Mucosa of rectum (tissue), 2 donors: ENCODE measurements at regions not wholly inside any gene's neighbourhood (a gene's known extent, or its start where the extent isn't known, plus 50 kb on each side); places are given as distances from the start of the nearest gene placed in this dataset.
A peak's percentile ranks its signal among the peaks of the same experiment; 100 is the strongest.

Experiments
- H3K27ac ChIP-seq, 2 donors: one replicate each; pipeline ENCODE4 v1.7.0; 2013; ENCODE audit warnings: inconsistent platforms in 2 of 2, low read depth in 2 of 2, low read length in 2 of 2
- H3K27me3 ChIP-seq, 2 donors: one replicate each; pipeline ENCODE4 v1.7.0; 2013; ENCODE audit warnings: low read length in 2 of 2; ENCODE audit not compliant: control insufficient read depth in 2 of 2, insufficient read depth in 2 of 2
- H3K36me3 ChIP-seq, 2 donors: one replicate each; pipeline ENCODE4 v1.7.0; 2013; ENCODE audit warnings: low read length in 2 of 2; ENCODE audit not compliant: control insufficient read depth in 2 of 2, insufficient read depth in 2 of 2
- H3K4me1 ChIP-seq, 2 donors: one replicate each; pipeline ENCODE4 v1.7.0; 2013; ENCODE audit warnings: low read length in 2 of 2, mild to moderate bottlenecking in 1 of 2; ENCODE audit not compliant: control insufficient read depth in 2 of 2, insufficient read depth in 2 of 2
- H3K4me3 ChIP-seq, 2 donors: one replicate each; pipeline ENCODE4 v1.7.0; 2013; ENCODE audit warnings: low read length in 2 of 2
- H3K9ac ChIP-seq, 2 donors: one replicate each; pipeline ENCODE4 v1.7.0; 2013; ENCODE audit warnings: low read length in 2 of 2, low read depth in 1 of 2, mild to moderate bottlenecking in 1 of 2
- H3K9me3 ChIP-seq, 2 donors: one replicate each; pipeline ENCODE4 v1.7.0; 2013; ENCODE audit warnings: low read length in 2 of 2; ENCODE audit not compliant: control insufficient read depth in 2 of 2
- donor health status: healthy.
- donor health status: Normal muscosa, but diverticular disease.

DNA sequence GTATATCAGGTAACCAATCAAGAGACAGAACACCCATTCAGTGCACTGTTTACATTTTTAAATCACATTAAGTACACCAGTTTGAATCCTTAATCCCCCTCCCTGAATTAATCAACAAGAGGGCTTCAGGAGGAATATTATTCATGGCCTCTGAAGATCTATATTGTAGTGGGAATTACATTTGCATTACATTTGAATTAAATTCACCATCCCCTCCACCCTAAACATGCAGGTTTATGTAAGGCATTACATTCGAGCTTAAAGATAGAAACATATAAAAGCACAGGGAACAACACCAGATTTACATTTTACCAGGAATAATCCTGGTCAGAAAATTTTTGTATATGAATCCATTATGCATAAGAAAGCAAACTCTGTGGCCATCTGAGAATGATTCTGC, 197.8 kb upstream of the KITLG start:
- H3K27ac ChIP-seq: no peak overlapping the region
- no peaks in the 10 kb centered on the region for H3K9me3 ChIP-seq
- H3K9ac ChIP-seq: no peak overlapping the region
- no peaks in the 10 kb centered on the region for H3K27me3 ChIP-seq
- H3K36me3 ChIP-seq: no peaks in the 10 kb centered on the region
- peaks cover 0 to 10% of the 10 kb centered on the region in 2 donors for H3K4me1 ChIP-seq
- H3K4me3 ChIP-seq: no peak overlapping the region

DNA sequence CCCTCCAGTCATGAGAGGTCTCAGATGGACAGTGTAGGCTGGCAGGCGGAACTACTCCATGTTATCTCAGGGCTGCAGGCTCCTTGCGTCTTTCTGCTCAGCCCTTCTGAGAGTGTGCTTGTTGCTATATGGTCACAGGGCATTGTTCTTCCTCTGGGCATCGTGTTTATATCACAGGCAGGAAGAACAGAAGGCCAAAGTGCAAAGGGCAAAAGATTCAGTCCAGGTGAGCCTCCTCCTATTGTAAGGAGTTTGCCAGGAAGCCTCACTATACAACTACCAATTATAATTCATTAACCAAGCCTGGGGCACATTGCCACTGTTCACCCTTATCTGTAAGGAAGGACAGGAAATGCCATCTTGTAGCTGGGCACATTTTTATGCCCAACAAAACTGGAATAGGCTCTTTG, 195.5 kb upstream of the KITLG start:
- no peaks in the 10 kb centered on the region for H3K36me3 ChIP-seq
- peak overlapping the region in 1 of 2 donors; percentile 22 for H3K4me3 ChIP-seq
- H3K27me3 ChIP-seq: no peaks in the 10 kb centered on the region
- peaks cover 0 to 10% of the 10 kb centered on the region in 2 donors for H3K4me1 ChIP-seq
- H3K9me3 ChIP-seq: no peaks in the 10 kb centered on the region
- peak overlapping the region in 1 of 2 donors; percentile 55 for H3K27ac ChIP-seq
- no peak overlapping the region for H3K9ac ChIP-seq

DNA sequence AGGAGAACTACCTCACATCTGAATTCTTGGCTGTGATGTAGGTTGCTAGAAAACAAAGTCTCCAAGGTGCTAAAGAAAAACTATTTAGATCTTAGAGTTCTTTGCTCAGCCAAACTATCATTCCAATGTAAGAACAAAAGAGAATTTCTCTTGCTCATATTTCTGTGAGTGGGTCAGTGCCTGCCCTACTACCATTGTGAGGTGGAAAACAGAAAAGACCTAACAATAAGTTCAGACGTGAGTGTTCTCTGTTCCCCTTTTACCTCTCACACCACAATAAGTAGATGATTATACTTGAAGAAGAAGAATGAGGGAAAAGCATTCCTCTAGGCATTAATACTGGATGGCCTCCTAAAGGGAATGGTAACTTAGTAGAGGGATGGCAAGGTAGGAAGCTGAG, 187.4 kb upstream of the KITLG start:
- Histone ChIP-seq H3K4me3 (no peak overlapping the region), H3K27me3 (no peaks in the 10 kb centered on the region), H3K36me3 (no peaks in the 10 kb centered on the region), H3K9ac (no peak overlapping the region), H3K4me1 (no peaks in the 10 kb centered on the region), H3K9me3 (no peaks in the 10 kb centered on the region), H3K27ac (no peak overlapping the region)

DNA sequence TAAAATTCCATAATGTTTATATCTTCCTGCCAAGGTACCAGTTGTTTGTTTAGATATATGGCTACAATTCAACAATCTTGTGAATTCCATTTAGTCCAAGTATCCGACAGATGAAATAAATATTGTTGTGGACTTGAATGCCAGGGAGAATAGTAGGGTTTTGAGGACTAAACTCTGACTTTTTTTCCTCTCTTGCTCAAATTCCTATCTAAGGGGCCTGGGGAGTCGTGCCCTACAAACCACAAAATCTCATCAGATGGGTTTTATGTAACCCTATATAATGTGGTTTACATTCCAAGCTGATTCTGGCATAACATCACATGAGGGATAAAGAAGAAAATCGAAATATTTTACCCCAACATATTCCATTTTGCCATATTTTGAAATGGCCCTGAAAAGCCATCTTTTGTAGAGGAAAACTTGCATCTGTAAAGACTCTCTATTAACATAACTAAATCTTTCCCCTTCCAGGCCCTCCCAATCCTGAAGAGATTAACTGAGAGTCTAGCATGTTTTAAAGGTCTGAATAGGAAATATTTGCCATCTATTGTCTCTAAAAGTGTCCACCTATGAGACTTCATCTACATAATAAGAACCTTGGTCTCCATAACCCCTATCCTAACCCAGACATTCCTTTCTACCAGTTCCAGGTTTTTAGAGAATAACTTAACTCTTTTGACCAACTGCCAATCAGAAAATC, 184.7 kb upstream of the KITLG start:
- no peaks in the 10 kb centered on the region for H3K4me1 ChIP-seq
- H3K4me3 ChIP-seq: no peak overlapping the region
- no peaks in the 10 kb centered on the region for H3K27me3 ChIP-seq
- H3K27ac ChIP-seq: no peak overlapping the region
- H3K9me3 ChIP-seq: no peaks in the 10 kb centered on the region
- no peaks in the 10 kb centered on the region for H3K36me3 ChIP-seq
- no peak overlapping the region for H3K9ac ChIP-seq

DNA sequence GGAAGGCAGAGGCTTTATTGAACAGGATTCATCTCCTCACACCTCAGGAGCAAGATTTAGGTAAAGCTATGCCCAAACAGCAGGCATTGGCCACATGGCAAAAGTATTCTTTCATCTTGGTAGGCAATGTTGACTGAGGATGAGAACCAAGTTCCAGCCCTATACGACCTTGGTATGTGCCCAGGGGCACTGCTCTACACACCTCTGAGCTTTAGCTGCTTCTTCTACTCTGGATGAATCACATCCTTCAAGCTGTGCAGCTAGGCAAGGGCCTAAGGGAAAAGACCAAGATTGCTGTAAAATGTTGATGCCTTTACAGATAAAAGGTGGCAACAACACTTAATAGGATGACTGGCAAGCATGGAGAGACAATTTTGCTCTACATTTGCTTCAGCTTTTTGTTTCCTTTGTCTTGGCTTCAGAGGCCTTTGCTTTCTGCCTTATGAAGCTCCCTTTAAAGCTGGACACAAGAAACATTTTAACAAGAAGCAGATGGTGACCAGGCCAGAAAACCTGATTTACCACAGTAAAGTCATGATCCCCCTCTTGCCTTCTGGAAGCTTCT, 183.3 kb upstream of the KITLG start:
- H3K9ac ChIP-seq: no peak overlapping the region

DNA sequence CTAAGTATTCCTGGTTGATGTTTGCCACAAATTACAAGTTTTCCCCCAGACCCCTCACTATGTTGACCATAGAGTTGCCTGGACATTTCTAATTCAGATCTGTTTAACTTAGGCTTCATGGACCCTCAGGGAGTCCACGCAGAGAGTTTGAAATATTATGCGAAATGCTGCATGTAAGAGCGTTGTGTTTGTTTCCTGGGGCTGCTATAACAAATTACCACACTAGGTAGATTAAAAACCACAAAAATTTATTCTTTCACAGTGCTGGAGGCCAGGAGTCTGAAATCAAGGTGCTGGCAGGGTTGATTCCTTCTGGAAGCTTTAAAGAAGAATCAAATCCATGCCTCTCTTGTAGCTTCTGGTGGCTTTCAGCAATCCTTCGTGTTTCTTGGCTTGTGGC, 177.9 kb upstream of the KITLG start:
- Histone ChIP-seq H3K4me1 (no peaks in the 10 kb centered on the region), H3K27ac (no peak overlapping the region), H3K4me3 (no peak overlapping the region)

More for the DNA sequence above, 183.3 kb upstream of the KITLG start:
- Histone ChIP-seq H3K36me3 (no peaks in the 10 kb centered on the region), H3K27ac (no peak overlapping the region), H3K4me1 (no peaks in the 10 kb centered on the region), H3K27me3 (no peaks in the 10 kb centered on the region), H3K9me3 (no peaks in the 10 kb centered on the region), H3K4me3 (no peak overlapping the region)

DNA sequence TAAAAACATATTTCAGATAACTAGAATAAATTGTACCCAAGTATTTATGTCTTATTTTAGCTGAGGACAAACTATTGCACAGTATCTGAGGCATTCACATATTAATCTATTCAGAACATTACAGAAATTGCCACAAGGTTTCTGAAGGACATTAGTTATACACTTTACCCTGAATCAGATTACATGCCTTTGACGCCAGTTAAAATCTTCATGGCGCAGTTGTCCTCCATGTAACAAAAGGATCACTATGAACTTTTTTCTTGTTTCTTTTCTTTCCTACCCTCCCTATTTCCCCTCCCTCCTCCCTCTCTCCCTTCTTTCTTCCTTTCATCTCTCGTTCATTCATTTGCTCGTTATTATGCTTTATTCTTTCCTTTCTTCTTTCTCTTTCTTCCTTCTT, 176.6 kb upstream of the KITLG start:
- no peak overlapping the region for H3K4me3 ChIP-seq
- no peak overlapping the region for H3K9ac ChIP-seq
- no peaks in the 10 kb centered on the region for H3K36me3 ChIP-seq
- H3K4me1 ChIP-seq: peaks cover 2 to 11% of the 10 kb centered on the region in 2 donors
- H3K27me3 ChIP-seq: no peaks in the 10 kb centered on the region
- no peaks in the 10 kb centered on the region for H3K9me3 ChIP-seq
- no peak overlapping the region for H3K27ac ChIP-seq

More for the DNA sequence above, 177.9 kb upstream of the KITLG start:
- Histone ChIP-seq H3K9me3 (no peaks in the 10 kb centered on the region), H3K27me3 (no peaks in the 10 kb centered on the region), H3K9ac (no peak overlapping the region), H3K36me3 (no peaks in the 10 kb centered on the region)

DNA sequence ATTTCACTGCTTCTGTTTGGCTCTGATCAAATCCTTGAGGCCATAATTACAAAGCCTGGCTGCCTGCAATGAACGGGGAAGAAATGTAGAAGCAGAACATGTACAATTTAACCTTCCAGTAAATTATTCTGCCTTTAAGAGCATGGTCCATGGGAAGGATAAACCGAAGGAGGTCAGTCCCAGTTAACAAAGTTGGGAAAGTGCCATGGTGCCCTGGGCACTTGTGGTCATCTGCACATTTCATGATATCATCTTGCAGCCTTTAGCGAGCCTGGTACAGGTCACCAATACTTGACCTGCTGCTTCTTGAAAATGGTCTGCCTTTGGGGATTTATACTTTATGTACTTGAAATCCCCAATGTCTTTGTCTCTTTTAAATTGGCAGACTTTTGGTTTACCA, 175.9 kb upstream of the KITLG start:
- Histone ChIP-seq H3K4me1 (peaks cover 3 to 17% of the 10 kb centered on the region in 2 donors), H3K9me3 (no peaks in the 10 kb centered on the region), H3K27me3 (no peaks in the 10 kb centered on the region), H3K36me3 (no peaks in the 10 kb centered on the region), H3K27ac (no peak overlapping the region), H3K4me3 (no peak overlapping the region), H3K9ac (no peak overlapping the region)

DNA sequence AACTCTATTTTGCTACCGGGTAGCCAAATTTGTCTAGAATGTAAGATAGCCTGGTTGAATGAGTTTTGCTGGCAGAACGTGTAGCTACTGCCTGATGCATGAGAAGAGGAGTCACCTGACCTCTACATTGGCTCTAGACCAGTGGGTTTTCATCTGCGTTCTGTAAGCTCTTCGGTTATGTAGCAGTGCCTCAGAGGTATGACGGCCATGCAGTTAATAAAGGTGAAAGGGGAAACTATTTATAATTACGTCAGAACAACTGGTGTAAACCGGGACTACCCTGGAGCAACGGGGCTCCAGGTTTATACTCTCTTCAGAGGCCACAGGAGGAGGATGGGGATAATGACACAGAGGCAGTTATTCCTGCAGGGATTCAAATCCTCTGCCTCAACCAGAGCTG, 173.4 kb upstream of the KITLG start:
- no peak overlapping the region for H3K9ac ChIP-seq
- H3K27me3 ChIP-seq: no peaks in the 10 kb centered on the region
- H3K9me3 ChIP-seq: no peaks in the 10 kb centered on the region
- H3K4me1 ChIP-seq: peaks cover 3 to 34% of the 10 kb centered on the region in 2 donors
- no peak overlapping the region for H3K4me3 ChIP-seq
- H3K36me3 ChIP-seq: no peaks in the 10 kb centered on the region
- no peak overlapping the region for H3K27ac ChIP-seq

DNA sequence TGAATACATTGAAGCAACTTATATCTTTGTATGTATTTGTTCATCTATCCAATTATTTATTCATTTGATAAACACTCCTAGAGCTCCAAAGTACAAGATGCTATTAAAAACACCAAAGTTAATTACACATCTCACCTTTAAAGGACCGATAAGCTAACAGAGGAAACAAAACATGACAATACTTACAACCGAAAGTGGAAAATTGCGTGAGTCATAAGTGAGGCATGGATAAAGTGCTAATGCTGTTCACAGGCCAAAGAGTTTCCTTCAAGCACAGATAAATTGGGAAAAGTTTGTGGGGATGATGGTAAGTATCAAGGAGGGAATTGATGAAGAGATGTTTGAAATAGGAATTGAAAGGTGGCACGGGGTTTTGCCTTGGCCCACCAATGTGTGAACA, 172.8 kb upstream of the KITLG start:
- H3K36me3 ChIP-seq: no peaks in the 10 kb centered on the region
- no peak overlapping the region for H3K4me3 ChIP-seq
- H3K27me3 ChIP-seq: no peaks in the 10 kb centered on the region
- peaks cover 3 to 39% of the 10 kb centered on the region in 2 donors for H3K4me1 ChIP-seq
- no peak overlapping the region for H3K9ac ChIP-seq
- no peaks in the 10 kb centered on the region for H3K9me3 ChIP-seq
- peak overlapping the region in 1 of 2 donors; percentile 48 for H3K27ac ChIP-seq
